ENCODE measurements at regions not wholly inside any gene's neighbourhood (a gene's known extent, or its start where the extent isn't known, plus 50 kb on each side); places are given as distances from the start of the nearest gene placed in this dataset.

GRCh38 chr12:88298014-88298682 is 156.0 kb downstream of the TMTC3 start:
- H2BK15ac ChIP-seq (ENCODE audit: low read depth, low read length), result no peak overlapping the region
- H4K91ac ChIP-seq (ENCODE audit: insufficient read depth, low read depth, low read length), result no peak overlapping the region
- H2AK9ac ChIP-seq (replicated peaks; ENCODE audit: low read depth, low read length, poor library complexity), result no peak overlapping the region
- peak overlapping the region; percentile 62; the same call in 1 of the 2 replicates for H3K4ac ChIP-seq (ENCODE audit: low read depth, low read length)
- no peak overlapping the region for H3K4me3 ChIP-seq (ENCODE audit: insufficient read depth, low read depth, low read length)
- no peak for DNase-seq
- dilution Hi-C loops (cut with HindIII; ENCODE audit: low sequenced_read_pairs, unreplicated experiment), result no loop called here
- no peak overlapping the region for H3K4me2 ChIP-seq (ENCODE audit: low read depth, low read length)
- TF ChIP-seq POLR2A (IDR thresholded peaks at IDR 0.05; ENCODE audit: low read depth, low read length) (no peak), CEBPB (IDR thresholded peaks at IDR 0.05; ENCODE audit: low read depth, low read length) (no peak), RFX5 (IDR thresholded peaks at IDR 0.05; ENCODE audit: low read depth, low read length) (no peak), USF2 (IDR thresholded peaks at IDR 0.05; ENCODE audit: low read depth, low read length) (no peak), CHD1 (IDR thresholded peaks at IDR 0.05; ENCODE audit: low read depth, low read length) (no peak), MAZ (IDR thresholded peaks at IDR 0.05; ENCODE audit: borderline replicate concordance, low read depth, low read length) (no peak), NFE2L2 (IDR thresholded peaks at IDR 0.05; ENCODE audit: low read depth, low read length) (no peak), FOS (IDR thresholded peaks at IDR 0.05; ENCODE audit: low read depth, low read length) (no peak), MAFK (IDR thresholded peaks at IDR 0.05; ENCODE audit: low read depth, low read length) (no peak), RAD21 (IDR thresholded peaks at IDR 0.05; ENCODE audit: low read length) (no peak), SMC3 (IDR thresholded peaks at IDR 0.05; ENCODE audit: low read depth, low read length) (no peak), MXI1 (IDR thresholded peaks at IDR 0.05; ENCODE audit: borderline replicate concordance, low read depth, low read length) (no peak), RCOR1 (IDR thresholded peaks at IDR 0.05; ENCODE audit: insufficient replicate concordance, low read length) (no peak)
- TF ChIP-seq, protein P1, sequence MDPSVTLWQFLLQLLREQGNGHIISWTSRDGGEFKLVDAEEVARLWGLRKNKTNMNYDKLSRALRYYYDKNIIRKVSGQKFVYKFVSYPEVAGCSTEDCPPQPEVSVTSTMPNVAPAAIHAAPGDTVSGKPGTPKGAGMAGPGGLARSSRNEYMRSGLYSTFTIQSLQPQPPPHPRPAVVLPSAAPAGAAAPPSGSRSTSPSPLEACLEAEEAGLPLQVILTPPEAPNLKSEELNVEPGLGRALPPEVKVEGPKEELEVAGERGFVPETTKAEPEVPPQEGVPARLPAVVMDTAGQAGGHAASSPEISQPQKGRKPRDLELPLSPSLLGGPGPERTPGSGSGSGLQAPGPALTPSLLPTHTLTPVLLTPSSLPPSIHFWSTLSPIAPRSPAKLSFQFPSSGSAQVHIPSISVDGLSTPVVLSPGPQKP (IDR thresholded peaks at IDR 0.05; ENCODE audit: borderline replicate concordance, low read depth, low read length), result no peak
- TF ChIP-seq, protein P2, sequence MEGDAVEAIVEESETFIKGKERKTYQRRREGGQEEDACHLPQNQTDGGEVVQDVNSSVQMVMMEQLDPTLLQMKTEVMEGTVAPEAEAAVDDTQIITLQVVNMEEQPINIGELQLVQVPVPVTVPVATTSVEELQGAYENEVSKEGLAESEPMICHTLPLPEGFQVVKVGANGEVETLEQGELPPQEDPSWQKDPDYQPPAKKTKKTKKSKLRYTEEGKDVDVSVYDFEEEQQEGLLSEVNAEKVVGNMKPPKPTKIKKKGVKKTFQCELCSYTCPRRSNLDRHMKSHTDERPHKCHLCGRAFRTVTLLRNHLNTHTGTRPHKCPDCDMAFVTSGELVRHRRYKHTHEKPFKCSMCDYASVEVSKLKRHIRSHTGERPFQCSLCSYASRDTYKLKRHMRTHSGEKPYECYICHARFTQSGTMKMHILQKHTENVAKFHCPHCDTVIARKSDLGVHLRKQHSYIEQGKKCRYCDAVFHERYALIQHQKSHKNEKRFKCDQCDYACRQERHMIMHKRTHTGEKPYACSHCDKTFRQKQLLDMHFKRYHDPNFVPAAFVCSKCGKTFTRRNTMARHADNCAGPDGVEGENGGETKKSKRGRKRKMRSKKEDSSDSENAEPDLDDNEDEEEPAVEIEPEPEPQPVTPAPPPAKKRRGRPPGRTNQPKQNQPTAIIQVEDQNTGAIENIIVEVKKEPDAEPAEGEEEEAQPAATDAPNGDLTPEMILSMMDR (conservative IDR thresholded peaks at IDR 0.05; ENCODE audit: low read depth, low read length), result no peak
- H3K27ac ChIP-seq (ENCODE audit: insufficient read depth, low read length), result no peak overlapping the region
- H3K79me1 ChIP-seq (ENCODE audit: low read depth in 1 of 2, low read length in 2 of 2), result no peaks in the 10 kb centered on the region
- H4K8ac ChIP-seq (ENCODE audit: low read depth in 2 of 2, low read length in 2 of 2), result peak overlapping the region; percentile 56 to 66; a peak in 1 of 4 replicates
- intact Hi-C loops (cut with micrococcal nuclease), result no loop called here
- no peak overlapping the region for H3K23ac ChIP-seq (ENCODE audit: low read depth, low read length)
- no peak overlapping the region for H3K9ac ChIP-seq (ENCODE audit: low read depth, low read length)
- H3K36me3 ChIP-seq (ENCODE audit: control insufficient read depth, insufficient read depth, low read length), result no peaks in the 10 kb centered on the region
- H2AK5ac ChIP-seq (ENCODE audit: low read depth, low read length), result no peak overlapping the region; the same call in 1 of the 2 replicates
- H3K4me1 ChIP-seq (ENCODE audit: control insufficient read depth, insufficient read depth, low read length), result peaks cover 10% of the 10 kb centered on the region
- no peaks in the 10 kb centered on the region for H3K27me3 ChIP-seq (ENCODE audit: control insufficient read depth, insufficient read depth, low read length)
- ChIA-PET POLR2A (ENCODE audit: unreplicated experiment) (no interaction called here), CTCF (no interaction called here)
- ATAC-seq (ENCODE audit: low read depth), result no peak
- BruUV-seq (replicated peaks), result no TSS peak
- H2BK20ac ChIP-seq (ENCODE audit: low read depth, low read length), result peak overlapping the region; percentile 48; the same call in 1 of the 2 replicates
- H2BK5ac ChIP-seq (ENCODE audit: low read depth, low read length, poor library complexity, severe bottlenecking), result peak overlapping the region; percentile 92
- H2AFZ ChIP-seq (replicated peaks; ENCODE audit: low read length, poor library complexity), result no peak overlapping the region
- no peaks in the 10 kb centered on the region for H4K20me1 ChIP-seq (ENCODE audit: insufficient read depth, low read length)
- no peak overlapping the region; the same call in 1 of the 2 replicates for H3K56ac ChIP-seq (ENCODE audit: extremely low read depth, insufficient read depth, low read length)
- no peak overlapping the region for H4K5ac ChIP-seq (ENCODE audit: low read depth, low read length)
- H2BK120ac ChIP-seq (ENCODE audit: low read depth, low read length), result peak overlapping the region; percentile 95; the same call in 1 of the 2 replicates
- H3K9me3 ChIP-seq (ENCODE audit: control insufficient read depth, insufficient read depth, low read length), result no peaks in the 10 kb centered on the region
- H3K14ac ChIP-seq (replicated peaks; ENCODE audit: low read depth, low read length), result no peak overlapping the region; the same call in 1 of the 2 replicates
- in situ Hi-C loops (cut with MboI; ENCODE audit: low sequenced_read_pairs), result no loop called here
- H3K18ac ChIP-seq (ENCODE audit: low read depth, low read length), result no peak overlapping the region
- peaks cover 4% of the 10 kb centered on the region for H3K9me1 ChIP-seq (ENCODE audit: insufficient read depth, low read length)

All from IMR-90 (cell line).